Heart left ventricle (tissue), 16 donors: ENCODE measurements at regions not wholly inside any gene's neighbourhood (a gene's known extent, or its start where the extent isn't known, plus 50 kb on each side); places are given as distances from the start of the nearest gene placed in this dataset.

ENCODE experiments used
- ATAC-seq, 4 donors: fragments of 200-7000 bp; cut with Tn5 transposase; one replicate each; pipeline ENCODE4 v1.9.1; 2020 to 2022; ENCODE audit warnings: moderate library complexity in 4 of 4, mild to moderate bottlenecking in 3 of 4, moderate number of reproducible peaks in 1 of 4
- DNase-seq, 5 donors: peaks; one replicate each; pipeline ENCODE4 v3.0.0-alpha.2; 2020
- H3K27ac ChIP-seq, 12 donors: fragments of 200-600 bp; sonication (generic) in 4 of 12; one replicate each; pipeline versions ENCODE4 v1.5.0 to v1.8.0; 2016 to 2022; ENCODE audit warnings: mild to moderate bottlenecking in 2 of 12
- H3K27me3 ChIP-seq, 9 donors: fragments of 200-600 bp; sonication (generic) in 2 of 9; one replicate each; pipeline versions ENCODE4 v1.5.1 to v1.8.0; 2016 to 2022; ENCODE audit warnings: mild to moderate bottlenecking in 3 of 9
- H3K36me3 ChIP-seq, 9 donors: fragments of 200-600 bp; sonication (generic) in 2 of 9; one replicate each; pipeline versions ENCODE4 v1.5.0 to v1.8.0; 2018 to 2022; ENCODE audit warnings: mild to moderate bottlenecking in 2 of 9
- H3K4me1 ChIP-seq, 12 donors: fragments of 200-600 bp; sonication (generic) in 4 of 12; one replicate each; pipeline versions ENCODE4 v1.5.0 to v1.8.0; 2016 to 2022; ENCODE audit warnings: mild to moderate bottlenecking in 3 of 12
- H3K4me3 ChIP-seq, 12 donors: fragments of 200-600 bp; sonication (generic) in 4 of 12; one replicate each; pipeline versions ENCODE4 v1.5.0 to v1.8.0; 2017 to 2022; ENCODE audit warnings: mild to moderate bottlenecking in 9 of 12, moderate library complexity in 4 of 12
- H3K9me3 ChIP-seq, 12 donors: fragments of 200-600 bp; sonication (generic) in 4 of 12; one replicate each; pipeline versions ENCODE4 v1.5.0 to v1.8.0; 2016 to 2022; ENCODE audit warnings: mild to moderate bottlenecking in 1 of 12
- CTCF ChIP-seq, 12 donors: fragments of 200-600 bp; sonication (generic) in 4 of 12; IDR thresholded peaks; one replicate each; pipeline versions ENCODE4 v1.5.0 to v1.8.0; 2018 to 2022; ENCODE audit warnings: antibody characterized with exemption in 12 of 12, mild to moderate bottlenecking in 5 of 12
- POLR2A ChIP-seq, 2 donors: fragments of 450-650 bp; IDR thresholded peaks; one replicate each; pipeline ENCODE4 v1.6.1; 2017; ENCODE audit warnings: antibody characterized with exemption in 2 of 2, mild to moderate bottlenecking in 2 of 2, moderate library complexity in 2 of 2
- WGBS, 4 donors: extraction: QIAGEN DNeasy Blood & Tissue Kit in 2 of 4; methylation state at CpG; one replicate each; pipeline versions ENCODE4 v1.1.5 to v1.1.7; 2013 to 2018; 5-methylcytosine and 5-hydroxymethylcytosine counted together
- intact Hi-C, 10 donors: fragments of 100-400 bp; cut with DNase I; formaldehyde crosslinking; loops; one replicate each; pipeline versions ENCODE4 v1.11.1 to v1.14.2; 2022
- donor health status: ischemic (EF 13 %, LVEDD 7.1; RV severe dilation, severe dysfunction).
- donor health status: healthy with polysubstance abuse.
- donor health status: DM: no; HTN: yes; CAD: no.
- donor health status: DM: no; HTN: no; CAD: no.
- donor health status: ischemic (EF 25% LVEDD 6.9; RV normal size, moderate dysfunction).
- donor health status: ischemic (EF 25% LVEDD 5.7; RV mildly dilated, moderate dysfunction).
- donor health status: healthy.
- donor health status: DM: yes; HTN: yes; CAD: no.
- donor health status: ischemic (EF 35%, LVEDD 5.7; RV mildly dilated, moderate dysfunction).
- donor health status: nonischemic (EF 11% LVEDD 7.7; RV severe dilation, severe dysfunction).
- donor health status: DM: yes; HTN: yes; CAD: no.
- donor health status: PGD.
- donor health status: ischemic (EF 29% LVEDD 5.4; RV normal size, mild dysfunction).
- donor health status: nonischemic (EF 23%, LVEDD 6.1; RV moderate dilation, normal function).

DNA sequence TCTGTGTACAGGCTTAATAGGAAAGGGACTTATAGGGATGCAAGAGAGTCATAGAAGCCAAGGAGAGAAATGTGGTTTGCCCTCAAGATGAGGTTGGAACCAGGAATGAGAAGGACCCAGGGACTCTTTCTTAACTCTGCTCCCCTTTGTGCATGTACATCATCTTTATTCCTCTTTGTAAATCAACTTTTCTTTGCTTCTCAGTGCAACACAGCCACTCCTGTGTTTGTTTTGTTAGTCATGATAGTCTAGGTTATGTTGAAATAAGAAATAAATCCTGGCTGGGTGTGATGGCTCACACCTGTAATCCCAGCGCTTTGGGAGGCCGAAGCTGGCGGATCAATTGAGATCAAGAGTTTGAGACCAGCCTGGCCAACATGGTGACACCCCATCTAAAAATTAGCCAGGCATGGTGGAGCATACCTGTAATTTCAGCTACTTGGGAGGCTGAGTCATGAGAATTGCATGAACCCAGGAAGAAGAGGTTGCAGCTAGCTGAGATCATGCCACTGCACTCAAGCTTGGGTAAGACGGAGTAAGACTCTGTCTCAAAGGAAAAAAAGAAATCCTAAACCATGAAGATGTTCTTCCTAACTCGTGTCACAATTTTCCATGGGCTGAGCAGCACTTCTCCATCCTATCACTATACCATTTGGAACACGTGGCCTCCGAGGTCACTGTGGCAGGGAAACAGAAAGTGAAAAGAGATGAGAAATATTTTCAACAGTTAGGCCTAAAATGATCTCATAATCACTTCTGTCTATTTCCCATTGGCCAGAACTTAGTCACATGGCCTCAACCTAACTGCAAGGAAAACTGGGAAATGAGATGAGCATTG, 73.0 kb upstream of the TMEM17 start:
- peaks cover 0 to 10% (median 0%) of the 10 kb centered on the region in 12 donors for H3K4me1 ChIP-seq
- intact Hi-C loops: no loop called here
- DNase-seq (no peak), ATAC-seq (peak in 1 of 4 donors; percentile 47)
- H3K9me3 ChIP-seq: no peaks in the 10 kb centered on the region
- H3K27me3 ChIP-seq: no peaks in the 10 kb centered on the region
- no peak overlapping the region for H3K27ac ChIP-seq
- WGBS, 4 donors: 74 to 86% (median 80%) methylated on average over 7 of the region's 7 CpGs
- H3K36me3 ChIP-seq: no peaks in the 10 kb centered on the region
- no peak overlapping the region for H3K4me3 ChIP-seq
- TF ChIP-seq CTCF (IDR thresholded peaks at IDR 0.05) (no peak), POLR2A (IDR thresholded peaks at IDR 0.05) (no peak)

GRCh38 chr2:62577994-62578781, 72.2 kb upstream of the TMEM17 start:
- H3K4me3 ChIP-seq: no peak overlapping the region
- no peaks in the 10 kb centered on the region for H3K36me3 ChIP-seq
- no peak for DNase-seq
- H3K4me1 ChIP-seq: peaks cover 0 to 10% (median 0%) of the 10 kb centered on the region in 12 donors
- TF ChIP-seq POLR2A (IDR thresholded peaks at IDR 0.05) (no peak), CTCF (IDR thresholded peaks at IDR 0.05) (no peak)
- no peaks in the 10 kb centered on the region for H3K27me3 ChIP-seq
- peak in 1 of 4 donors; percentile 63 for ATAC-seq
- WGBS, 4 donors: 63 to 71% (median 65%) methylated on average over 2 of the region's 2 CpGs
- no peaks in the 10 kb centered on the region for H3K9me3 ChIP-seq
- no peak overlapping the region for H3K27ac ChIP-seq
- intact Hi-C loops: no loop called here

- no peak for TF ChIP-seq POLR2A (IDR thresholded peaks at IDR 0.05)
- TF ChIP-seq CTCF (IDR thresholded peaks at IDR 0.05): no peak
- ATAC-seq (no peak), DNase-seq (no peak)
- H3K4me3 ChIP-seq: no peak overlapping the region
- no peaks in the 10 kb centered on the region for H3K9me3 ChIP-seq
- 54 to 74% (median 63%) methylated on average over 2 of the region's 2 CpGs for WGBS, 4 donors
- peaks cover 0 to 3% (median 0%) of the 10 kb centered on the region in 9 donors for H3K27me3 ChIP-seq
- intact Hi-C loops: no loop called here
- H3K36me3 ChIP-seq: no peaks in the 10 kb centered on the region
- no peak overlapping the region for H3K27ac ChIP-seq
- peaks cover 0 to 10% (median 0%) of the 10 kb centered on the region in 12 donors for H3K4me1 ChIP-seq
Measured at GRCh38 chr2:62576276-62576939, 70.4 kb upstream of the TMEM17 start.

GRCh38 chr2:62573936-62574335, 67.9 kb upstream of the TMEM17 start:
- no peak for ATAC-seq
- no peak overlapping the region for H3K27ac ChIP-seq
- H3K4me3 ChIP-seq: no peak overlapping the region
- H3K36me3 ChIP-seq: no peaks in the 10 kb centered on the region
- H3K27me3 ChIP-seq: peaks cover 0 to 18% (median 8%) of the 10 kb centered on the region in 9 donors
- no peaks in the 10 kb centered on the region for H3K9me3 ChIP-seq
- DNase-seq: no peak
- intact Hi-C loops: no loop called here
- H3K4me1 ChIP-seq: peaks cover 0 to 12% (median 4%) of the 10 kb centered on the region in 12 donors
- TF ChIP-seq POLR2A (IDR thresholded peaks at IDR 0.05): no peak
- TF ChIP-seq CTCF (IDR thresholded peaks at IDR 0.05): no peak
